Activated CD4-positive, CD25-positive, alpha-beta regulatory T cell (primary cell): ENCODE measurements at regions not wholly inside any gene's neighbourhood (a gene's known extent, or its start where the extent isn't known, plus 50 kb on each side); places are given as distances from the start of the nearest gene placed in this dataset.
"Not testable (repeated sequence)": the region's sequence is repeated elsewhere in the genome, so short reads cannot be mapped to it uniquely, and the experiment has no call there.

Experiments used
- DNase-seq, 4 experiments: peaks; one replicate each; lab custom pipeline; 2025; lab: John Stamatoyannopoulos, UW

DNA sequence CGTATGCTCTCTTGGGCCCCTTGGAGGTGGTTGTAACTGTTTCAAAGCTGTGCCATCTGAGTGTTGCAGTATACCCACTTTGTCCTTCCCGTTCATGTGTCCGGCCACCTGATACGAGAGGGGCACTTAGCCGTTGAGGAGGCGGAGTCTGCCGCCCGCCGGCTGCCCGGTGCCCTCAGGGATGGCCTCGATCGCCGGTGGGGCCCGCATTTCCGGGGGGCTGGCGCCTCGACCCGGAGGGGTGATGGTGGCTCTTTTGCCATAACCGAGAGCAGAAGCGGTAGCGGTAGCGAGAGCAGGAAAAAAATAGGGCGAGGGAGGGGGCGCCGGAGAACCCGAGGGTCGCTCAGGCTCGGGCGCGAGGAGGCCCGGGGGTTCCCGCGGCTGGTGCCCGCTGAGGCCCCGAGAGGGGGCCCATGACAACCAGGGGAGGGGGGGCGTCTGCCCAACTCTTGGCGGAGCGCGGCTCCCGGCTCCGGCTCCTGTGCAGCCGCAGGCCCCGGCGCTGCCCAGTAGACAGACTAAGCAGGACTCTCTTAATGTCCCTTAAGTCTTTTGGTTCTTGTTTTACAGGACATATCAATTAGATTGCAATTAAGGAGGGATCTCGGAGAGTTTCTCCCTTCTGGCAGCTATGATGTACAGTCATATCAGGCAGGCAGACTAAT is 342.7 kb upstream of the SGCG start:
- DNase-seq = no peak

GRCh38 chr13:22839603-22840530 is 340.9 kb upstream of the SGCG start:
- DNase-seq = no peak

GRCh38 chr13:22846551-22846950 is 334.2 kb upstream of the SGCG start:
- DNase-seq = no peak

- no peak for DNase-seq
Measured at GRCh38 chr13:22848539-22849052, 332.2 kb upstream of the SGCG start.

DNA sequence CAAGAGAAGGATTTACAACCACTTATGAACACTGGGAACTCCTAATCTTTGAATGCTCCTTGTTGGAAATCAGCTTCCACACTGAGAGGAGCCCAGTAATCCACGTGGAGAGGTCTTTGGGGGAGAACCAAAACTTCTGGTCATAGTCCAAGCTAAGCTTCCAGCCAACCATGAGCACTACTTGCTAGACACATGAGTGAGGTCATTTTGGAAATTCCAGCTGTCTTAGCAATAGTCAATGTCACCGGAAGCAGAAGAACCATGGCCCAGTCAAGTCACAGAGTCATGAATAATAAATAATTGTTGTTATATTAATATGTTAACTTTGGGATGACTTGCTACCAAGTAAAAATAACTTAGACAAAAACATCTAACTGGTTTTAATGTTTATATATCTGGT is 324.9 kb upstream of the SGCG start:
- DNase-seq = no peak

- DNase-seq = not testable (repeated sequence)
Measured at GRCh38 chr13:22858980-22859379, 321.8 kb upstream of the SGCG start.

DNA sequence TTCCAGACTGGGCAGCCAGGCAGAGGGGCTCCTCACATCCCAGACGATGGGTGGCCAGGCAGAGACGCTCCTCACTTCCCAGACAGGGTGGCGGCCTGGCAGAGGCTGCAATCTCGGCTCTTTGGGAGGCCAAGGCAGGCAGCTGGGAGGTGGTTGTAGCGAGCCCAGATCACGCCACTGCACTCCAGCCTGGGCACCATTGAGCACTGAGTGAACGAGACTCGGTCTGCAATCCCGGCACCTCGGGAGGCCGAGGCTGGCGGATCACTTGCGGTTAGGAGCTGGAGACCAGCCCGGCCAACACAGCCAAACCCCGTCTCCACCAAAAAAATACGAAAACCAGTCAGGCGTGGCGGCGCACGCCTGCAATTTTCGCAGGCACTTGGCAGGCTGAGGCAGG is 321.4 kb upstream of the SGCG start:
- DNase-seq = not testable (repeated sequence)

GRCh38 chr13:22861958-22862466 is 318.8 kb upstream of the SGCG start:
- DNase-seq = no peak

DNA sequence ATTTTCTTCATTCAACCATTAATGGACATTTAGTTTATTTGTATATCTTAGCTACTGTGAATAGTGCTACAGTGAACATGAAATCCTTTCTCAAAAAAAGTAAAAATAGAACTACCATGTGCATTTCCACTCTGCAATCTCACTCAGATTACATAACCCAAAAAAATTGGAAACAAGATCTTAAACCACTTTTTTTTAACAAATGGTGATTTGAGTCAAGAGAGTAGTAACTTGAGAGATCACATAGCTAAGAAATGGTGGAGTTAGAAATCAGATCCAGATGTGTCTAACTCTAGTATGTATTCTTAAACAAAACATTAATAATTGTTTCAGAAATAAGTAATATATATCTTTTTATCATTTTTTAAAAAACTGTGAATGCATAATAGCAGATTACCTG is 318.3 kb upstream of the SGCG start:
- no peak for DNase-seq

DNA sequence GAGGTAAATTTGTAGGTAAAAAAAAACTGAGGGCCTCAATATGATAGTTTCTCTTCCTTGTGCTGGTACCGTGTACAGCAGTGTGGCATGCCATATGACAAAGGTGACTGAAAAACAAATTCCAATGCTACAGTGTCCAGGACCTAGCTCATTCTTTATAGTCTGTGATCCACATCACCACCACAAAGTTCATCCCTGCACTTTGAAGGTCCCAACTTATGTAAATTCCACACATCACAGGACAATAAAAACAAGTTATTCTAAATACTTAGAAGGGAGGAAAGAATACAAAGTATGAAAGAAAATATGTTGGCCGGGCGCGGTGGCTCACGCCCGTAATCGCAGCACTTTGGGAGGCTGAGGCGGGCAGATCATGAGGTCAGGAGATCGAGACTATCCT is 314.6 kb upstream of the SGCG start:
- DNase-seq = no peak

GRCh38 chr13:22871231-22871630 is 309.5 kb upstream of the SGCG start:
- DNase-seq = no peak

GRCh38 chr13:22874839-22875238 is 305.9 kb upstream of the SGCG start:
- DNase-seq = no peak

- DNase-seq = no peak
Measured at GRCh38 chr13:22877421-22877820, 303.4 kb upstream of the SGCG start.

DNA sequence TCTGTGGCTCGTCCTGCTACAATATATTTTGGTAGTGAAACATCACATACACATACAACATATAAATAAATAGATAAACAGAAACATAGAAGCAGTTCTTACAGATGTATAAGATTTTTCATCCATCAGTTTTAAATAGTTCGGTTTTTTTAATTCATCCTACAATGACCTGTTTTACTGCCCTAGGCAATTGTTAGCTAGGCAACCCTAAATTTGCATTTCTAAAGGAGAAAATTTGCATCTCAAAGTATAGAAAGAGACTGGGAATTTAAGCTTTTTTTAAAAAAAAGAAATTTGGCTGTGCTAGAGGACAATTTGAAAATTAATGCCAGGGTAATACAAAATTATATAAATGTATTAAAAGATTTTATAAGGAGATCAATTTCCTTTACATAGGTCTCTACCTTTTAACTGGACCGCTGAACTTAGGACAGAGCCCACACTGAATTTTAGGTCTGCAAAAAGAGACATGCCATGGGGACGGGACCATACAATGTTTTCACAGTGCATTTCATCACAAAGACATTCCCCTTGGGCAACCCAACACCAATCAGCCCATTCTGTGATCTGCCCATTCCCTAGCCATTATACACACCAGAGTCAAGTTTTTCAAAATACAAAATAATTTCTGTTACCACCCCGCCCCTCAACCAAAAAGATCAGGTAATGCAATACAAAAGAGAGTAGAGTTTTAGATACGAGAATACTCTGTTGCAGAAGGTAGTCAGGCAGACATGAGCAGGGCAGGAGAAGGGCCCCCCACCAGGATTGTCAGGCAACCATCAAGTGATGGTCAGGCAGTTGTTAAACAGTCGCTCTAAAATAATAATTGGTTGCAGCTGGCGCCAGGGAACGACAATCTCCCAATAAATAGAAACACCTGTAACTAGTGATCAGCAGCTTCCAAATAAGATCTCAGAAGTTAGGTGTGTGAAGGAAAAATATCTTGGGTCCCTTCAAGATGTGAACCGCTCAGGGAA is 299.7 kb upstream of the SGCG start:
- DNase-seq = no peak

- DNase-seq = not testable (repeated sequence)
Measured at GRCh38 chr13:22881721-22882608, 298.8 kb upstream of the SGCG start.

- no peak for DNase-seq
Measured at GRCh38 chr13:22883262-22883840, 297.4 kb upstream of the SGCG start.

GRCh38 chr13:22883956-22884355 is 296.8 kb upstream of the SGCG start:
- no peak for DNase-seq

DNA sequence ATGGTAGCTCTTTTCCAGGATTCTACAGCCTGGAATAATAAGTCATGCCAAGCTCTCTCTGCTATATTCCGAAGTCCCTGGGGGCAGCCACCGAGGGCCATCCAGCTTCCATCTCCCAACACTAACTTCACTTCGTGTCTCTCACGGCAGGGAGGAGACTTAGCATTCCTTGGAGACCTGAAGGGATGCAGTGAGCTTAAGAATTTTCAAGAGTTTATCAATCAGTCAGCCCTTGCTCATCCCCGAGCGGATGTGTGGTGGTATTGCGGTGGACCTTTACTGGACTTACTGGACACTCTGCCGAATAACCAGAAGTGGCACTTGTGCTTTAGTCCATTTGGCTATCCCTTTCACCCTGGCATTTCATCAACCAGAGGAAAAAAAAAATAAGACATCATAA is 294.7 kb upstream of the SGCG start:
- not testable (repeated sequence) for DNase-seq

GRCh38 chr13:22889376-22889775 is 291.4 kb upstream of the SGCG start:
- not testable (repeated sequence) for DNase-seq

DNA sequence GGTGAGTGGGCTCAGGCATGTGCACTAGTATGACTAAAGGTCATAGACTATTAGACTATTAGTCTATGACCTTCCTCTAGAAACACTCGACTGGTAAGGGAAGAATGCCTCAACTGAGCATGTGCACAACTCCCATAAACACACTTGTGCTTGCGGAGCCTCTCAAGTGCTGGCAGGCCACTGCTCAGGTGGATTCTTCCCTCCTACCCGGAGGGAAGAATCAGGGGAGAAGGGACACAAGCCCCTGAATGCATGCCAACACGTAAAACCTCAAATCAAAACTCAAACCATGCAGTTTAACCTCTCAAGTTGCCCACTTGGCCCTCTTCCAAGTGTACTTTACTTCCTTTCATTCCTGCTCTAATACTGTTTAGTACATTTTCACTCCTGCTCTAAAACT is 287.6 kb upstream of the SGCG start:
- no peak for DNase-seq
